NCI-H1930 (cell line): ENCODE measurements at regions not wholly inside any gene's neighbourhood (a gene's known extent, or its start where the extent isn't known, plus 50 kb on each side); places are given as distances from the start of the nearest gene placed in this dataset.

Experiments used
- DNase-seq, 2 experiments: peaks; one replicate each; lab custom pipeline; 2025; lab: John Stamatoyannopoulos, UW

DNA sequence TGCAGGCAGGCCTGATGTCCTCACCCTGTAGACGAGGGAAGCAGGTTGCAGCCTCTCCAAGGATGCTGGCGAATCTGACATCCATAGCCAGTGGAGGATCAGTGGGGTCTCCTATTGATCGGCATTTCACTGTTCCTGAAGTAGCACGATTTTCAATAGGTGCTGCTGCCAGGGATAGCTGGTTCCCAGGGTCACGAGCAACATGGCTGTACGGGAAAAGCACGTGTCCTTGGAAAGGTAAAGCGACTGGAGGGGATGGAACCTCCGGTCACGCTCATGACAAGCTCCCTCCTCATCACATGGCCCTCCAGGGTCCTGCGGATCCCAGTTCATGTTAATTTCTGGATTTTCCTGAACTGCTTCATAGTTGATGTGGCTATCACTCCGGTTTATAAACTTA, 373.7 kb upstream of the SMIM21 start:
- no peak for DNase-seq

DNA sequence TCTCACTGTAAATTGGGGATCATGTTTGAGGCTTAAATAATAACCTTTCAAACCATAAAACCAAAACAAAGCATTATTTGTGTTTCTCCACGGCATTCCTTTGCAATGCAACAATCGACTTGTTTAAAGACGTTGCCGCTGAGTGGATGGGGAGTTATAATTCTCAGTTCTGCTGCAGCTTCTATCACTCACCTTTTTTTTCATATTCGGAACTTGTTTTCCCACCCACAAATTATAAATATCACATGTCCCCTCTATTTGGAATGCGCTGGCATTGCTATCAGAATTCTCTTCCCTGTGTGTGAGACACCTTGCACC, 372.8 kb upstream of the SMIM21 start:
- DNase-seq = no peak

DNA sequence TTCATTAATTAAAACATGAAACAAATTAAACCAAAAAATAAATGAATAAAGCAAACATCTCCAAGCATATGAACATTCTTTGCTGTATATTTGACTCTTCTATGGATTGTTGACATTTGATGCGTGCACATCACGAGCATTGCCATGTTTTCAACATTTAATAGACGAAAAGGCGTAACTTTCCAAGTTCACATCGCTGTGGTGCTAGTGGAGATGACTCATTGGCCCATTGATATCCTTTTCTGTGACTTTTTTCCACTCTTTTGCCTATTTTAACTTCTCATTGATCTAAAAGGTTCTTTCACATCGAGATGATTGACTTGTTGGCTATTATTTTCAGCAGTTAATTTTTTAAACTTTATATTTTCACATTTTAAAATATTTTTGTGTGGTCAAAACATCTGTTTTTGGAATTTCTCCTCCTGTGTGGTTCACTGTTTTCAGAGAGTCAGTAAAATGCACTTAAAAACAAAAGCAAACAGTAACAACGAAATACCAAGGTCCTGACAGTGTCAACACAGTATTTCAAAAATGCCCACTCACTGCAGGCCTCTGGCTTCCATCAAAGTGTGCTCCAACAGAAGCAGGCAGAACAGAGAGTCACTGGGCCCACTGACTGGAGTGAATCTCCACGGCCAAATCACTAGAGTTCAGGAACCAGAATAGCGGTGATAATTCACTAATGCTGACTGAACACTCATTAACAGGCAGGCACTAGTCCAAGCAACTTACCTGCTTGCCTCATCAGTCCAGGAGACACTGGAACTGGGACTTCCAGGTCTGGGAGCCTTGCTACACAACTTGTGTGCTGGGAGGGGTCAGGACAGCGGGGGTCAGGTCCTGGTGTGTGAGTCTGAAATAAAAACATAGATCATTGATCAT, 372.2 kb upstream of the SMIM21 start:
- no peak for DNase-seq

DNA sequence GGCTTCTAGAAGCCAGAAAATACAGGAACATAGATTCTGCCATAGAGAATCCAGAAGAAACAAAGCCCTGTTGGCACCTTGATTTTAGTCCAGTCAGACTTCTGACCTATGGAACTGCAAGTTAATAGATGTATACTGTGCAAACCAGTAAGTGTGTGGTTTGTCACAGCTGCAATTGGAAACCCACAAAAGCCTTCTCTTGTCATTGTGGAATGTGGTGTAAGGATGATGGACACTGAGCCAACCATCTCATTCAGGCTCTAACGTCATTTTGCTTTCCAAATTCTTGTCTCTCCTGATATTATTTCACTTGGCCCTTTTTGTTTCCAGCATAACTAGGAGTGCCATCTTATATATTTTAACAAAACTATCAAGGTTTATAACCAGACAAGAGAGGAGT, 369.5 kb upstream of the SMIM21 start:
- no peak for DNase-seq

DNA sequence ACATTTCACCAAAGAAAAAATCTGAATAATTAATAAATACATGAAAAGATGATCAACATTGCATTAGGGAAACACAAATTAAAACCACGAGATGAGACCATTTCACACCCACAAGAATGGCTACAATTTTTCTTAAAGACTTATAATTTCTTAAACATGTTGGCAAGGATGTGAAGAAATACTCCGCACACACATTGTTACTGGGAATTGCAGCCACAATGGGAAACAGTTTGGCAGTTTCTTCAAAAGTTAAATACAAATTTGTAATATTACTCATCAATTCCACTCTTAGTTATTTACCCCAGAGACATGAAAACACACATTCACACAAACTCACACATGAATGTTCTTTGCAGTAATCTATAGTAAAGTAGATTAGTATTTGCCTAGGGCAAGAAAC, 363.3 kb upstream of the SMIM21 start:
- no peak for DNase-seq

DNA sequence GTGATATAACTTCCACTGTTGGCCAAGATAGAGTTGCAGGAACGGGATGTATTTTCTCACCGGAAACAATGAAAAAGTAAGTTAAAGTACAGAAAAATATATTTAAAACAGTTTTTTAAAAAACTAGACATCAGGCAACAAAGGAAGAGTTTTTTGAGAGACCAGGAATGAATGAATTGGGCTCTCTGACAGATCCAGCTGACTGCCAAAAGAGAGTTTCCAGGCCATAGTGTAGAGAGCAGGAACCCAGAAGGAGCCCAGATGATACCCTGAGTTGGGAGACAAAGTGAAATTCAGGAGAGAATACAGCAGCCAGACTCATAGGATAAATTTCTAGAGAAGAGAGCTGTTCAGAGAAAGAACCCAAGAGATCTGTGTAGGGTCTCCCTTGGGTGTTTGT, 362.6 kb upstream of the SMIM21 start:
- no peak for DNase-seq

DNA sequence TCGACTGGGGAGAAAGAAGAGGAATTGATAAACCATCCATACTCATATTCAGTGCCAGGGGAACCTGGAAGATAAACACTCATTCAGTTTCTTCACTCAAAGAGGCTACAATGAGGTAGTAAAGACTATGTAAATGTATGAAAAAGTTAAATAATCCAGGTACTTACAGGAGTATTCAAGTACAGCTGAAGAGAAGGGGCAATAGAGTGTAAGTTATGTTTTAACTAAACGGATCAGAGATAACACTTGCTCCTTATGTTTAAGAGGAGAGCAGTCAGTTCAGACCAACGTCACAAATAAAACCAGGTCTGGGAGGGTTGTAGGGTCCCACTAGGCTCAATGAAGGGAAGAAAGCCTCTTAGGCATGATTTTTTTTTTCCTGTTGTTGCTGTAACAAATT, 358.3 kb upstream of the SMIM21 start:
- DNase-seq = no peak

DNA sequence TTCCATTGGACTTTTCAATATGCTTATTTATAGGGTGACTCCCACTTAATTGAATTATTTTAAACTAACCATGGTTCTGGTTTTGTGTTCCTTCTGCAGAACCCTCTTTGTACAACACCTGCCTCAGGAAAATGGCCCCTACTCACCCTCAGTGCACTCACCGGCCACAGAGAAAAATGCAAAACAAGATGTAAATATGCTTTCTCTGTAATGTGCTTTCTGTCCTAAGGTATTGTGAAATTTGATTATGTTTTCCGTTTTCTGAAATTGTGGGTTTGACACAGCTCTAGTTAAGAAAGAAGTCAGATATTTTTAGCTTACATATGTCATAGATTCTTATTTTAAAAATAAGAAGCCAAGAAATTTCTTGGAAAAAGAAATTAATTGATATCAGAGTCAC, 357.7 kb upstream of the SMIM21 start:
- no peak for DNase-seq

DNA sequence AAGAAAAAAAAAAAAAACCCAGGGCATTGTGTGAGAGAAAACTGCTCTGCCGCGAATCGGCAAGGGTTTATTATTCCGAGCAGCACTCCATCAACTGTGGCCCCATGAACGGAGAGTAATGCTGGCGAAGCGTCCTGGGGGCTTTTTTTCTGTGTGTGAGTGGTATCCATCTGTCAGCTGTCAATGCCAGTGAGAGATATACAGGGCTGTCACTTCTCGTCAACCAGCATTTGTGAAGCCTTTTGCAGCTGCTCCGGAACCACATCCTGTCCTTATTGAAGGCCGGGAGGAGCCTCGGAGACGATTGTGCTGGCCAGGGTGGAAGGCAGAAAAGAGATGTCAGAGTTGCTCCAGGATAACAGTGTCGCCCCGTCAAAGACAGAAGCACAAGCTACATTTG, 356.9 kb upstream of the SMIM21 start:
- no peak for DNase-seq

DNA sequence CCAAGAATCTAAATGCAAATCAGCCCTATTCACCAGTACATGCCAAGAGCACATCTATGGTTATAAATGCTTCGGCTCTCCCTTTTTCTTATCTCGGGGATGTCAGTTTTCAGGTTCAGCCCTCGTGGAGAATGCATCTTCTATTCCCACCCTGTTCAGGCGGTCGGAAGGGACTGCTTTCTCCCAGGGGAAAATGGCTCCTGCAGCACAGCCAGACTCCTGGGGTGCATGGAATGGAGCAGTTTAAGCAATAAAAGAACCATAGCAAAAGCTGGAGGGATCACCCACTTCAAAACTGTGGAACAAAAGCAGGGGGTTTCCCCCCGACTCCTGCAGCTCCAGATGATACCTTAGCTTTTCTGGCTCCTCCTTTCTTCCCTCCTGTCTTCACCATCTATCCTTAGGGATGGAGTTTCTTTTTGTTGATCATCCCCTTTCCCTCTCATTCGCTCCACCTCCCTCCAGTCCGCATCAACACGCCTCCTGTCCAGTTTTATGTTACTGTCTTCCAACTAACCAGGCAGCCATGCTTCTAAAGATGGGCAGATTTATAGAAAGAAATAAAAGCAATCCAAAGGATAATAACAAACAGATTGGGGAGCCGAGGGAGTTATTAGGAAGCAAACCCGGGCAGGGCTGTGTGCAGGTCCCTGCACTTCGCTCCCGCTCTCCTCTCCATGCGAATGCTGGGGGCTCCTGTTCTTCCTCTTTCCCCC, 356.2 kb upstream of the SMIM21 start:
- DNase-seq = no peak

DNA sequence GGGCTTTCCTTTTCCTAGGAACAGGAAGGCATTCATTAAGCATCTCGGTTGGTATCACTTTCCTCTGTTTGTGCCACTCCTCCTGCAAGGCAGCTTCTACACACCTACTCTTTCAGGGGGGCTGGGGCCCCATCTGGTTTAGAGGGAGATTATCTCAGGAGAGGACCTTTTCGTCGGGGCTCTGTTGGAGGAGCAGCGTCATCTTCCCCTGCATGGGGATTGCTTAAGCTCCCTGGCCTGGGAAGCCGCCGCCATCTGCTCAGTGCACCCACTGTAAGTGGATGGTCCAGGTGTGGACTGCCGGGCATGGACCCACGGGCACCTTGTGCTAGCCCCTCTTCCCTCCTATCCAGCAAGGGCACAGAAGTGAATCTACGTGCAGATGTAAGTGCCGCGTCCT, 355.3 kb upstream of the SMIM21 start:
- DNase-seq = no peak

DNA sequence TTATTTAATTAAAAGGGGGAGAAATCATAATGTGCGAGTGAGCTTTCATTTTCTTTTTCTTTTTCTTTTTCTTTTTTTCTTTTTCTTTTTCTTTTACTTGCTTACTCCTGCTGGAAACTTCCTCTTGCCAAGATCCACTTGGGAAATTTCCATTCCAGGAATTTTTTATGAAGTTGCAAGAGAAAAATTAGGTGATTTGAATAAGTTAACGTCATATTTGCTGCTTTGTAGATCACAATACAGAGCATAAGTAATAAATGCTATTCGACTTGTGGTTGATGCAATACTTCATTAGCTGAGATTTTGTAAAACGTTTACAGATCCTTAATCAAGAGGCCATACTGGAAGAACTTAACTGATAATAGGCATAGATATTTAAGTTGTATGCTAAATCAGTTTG, 354.7 kb upstream of the SMIM21 start:
- no peak for DNase-seq

DNA sequence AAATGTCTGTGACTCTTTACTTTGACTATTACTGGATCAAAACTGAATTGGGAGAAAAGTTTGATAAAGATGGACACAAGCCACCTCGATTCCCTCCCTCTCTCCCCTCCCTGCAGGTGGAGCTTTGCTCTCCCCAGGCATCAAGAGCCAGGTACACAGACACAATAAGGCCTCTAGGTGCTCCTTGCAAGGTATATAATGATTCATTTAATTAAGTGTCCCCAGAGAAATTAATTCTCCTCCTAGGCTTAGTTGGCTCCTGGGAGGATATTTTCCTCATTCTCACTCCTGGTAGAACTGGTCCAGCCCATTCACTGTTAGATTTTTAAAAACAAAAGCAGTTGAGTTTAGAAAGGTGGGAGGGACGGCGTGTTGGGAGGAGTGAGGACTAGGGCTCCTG, 352.4 kb upstream of the SMIM21 start:
- DNase-seq = no peak

DNA sequence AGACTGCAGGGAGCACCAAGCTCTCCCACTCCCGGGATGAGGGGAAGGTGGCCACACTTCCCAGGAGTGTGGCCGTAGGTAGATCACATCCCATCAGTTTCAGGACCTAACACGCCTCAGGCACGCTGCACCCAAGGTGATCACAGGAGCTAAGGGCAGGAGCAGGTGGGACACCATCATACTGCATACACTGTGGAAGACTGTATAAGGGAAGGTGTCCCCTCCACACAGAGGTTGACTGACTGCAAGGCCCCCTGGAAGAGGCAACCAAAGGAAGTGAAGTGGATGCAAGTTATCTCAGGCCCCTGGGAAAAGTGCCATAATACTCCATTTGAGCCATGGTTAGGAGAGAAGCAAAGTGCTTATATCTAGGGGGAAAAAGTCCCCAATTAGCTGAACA, 351.9 kb upstream of the SMIM21 start:
- DNase-seq = no peak

DNA sequence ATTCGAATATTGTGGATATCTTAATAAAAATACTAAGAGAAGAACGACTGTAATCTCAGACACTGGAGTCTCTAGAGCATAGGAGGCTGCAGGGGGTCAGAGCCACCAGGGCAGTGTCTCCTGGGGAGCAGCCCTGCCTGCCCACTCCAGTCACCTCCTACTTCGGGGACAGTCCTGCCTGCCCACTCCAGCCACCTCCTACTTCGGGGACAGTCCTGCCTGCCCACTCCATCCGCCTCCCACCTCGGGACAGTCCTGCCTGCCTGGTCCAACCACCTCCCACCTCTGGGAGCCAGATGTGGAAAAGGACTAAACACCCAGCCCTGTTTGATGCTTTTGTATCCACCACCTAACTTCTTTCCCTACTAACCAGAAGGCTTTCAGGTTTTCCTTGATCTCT, 350.1 kb upstream of the SMIM21 start:
- DNase-seq = no peak

DNA sequence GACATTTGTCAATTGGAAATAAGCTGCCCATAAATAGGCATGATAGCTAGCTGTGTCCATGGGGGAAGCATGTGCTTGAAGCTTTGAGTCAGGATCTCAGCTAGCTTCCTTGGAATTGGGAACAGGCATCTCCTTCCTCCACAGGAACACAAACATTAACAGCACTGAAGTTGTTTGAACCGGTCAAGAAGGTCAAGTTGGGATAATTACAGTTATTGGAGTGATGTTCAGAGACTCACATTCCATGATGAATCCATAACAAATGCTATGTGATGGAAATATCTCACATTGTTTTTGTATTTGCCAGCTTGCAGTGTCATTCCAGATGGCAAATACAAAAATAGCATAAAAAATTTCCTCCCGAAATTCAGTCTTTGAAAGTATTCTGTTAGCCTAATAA, 347.6 kb upstream of the SMIM21 start:
- DNase-seq = no peak

DNA sequence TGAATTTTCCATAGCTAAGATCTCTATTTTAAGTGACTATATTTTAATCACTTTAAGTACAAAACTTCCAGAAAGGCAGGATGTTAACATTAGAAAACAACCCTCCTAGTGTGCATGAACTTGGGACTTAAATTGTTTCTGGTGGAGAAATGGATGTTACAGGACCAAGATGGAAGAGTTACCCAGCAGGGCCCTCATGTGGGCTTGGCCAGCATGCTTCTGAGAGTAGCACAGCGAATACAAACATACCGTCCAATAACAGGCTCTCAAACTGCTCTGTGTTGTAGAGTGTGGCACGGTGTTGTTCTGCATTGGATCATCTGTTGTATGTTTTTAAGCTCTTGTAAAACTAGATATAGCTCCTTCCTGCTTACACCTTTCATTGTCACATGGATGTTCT, 346.1 kb upstream of the SMIM21 start:
- DNase-seq = peak in 1 of 2 experiments; percentile 10

DNA sequence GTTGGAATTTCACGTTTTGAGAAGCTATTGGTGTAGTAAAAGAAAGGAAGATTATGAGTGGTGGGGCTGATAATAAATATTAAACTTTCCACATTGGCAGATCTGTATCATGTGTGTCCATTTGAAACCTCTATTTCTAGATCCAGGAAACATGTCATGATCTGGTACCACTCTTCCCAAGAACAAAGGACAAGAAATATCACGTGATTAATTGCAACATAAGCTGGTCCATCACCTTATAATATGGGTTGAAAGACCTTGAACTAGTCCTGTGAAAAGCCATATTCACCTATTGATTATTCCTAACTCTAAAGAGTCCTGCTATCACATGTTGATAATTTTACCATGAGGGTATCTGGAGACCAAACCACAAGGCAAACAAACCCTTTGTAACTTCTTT, 335.3 kb upstream of the SMIM21 start:
- DNase-seq = no peak

DNA sequence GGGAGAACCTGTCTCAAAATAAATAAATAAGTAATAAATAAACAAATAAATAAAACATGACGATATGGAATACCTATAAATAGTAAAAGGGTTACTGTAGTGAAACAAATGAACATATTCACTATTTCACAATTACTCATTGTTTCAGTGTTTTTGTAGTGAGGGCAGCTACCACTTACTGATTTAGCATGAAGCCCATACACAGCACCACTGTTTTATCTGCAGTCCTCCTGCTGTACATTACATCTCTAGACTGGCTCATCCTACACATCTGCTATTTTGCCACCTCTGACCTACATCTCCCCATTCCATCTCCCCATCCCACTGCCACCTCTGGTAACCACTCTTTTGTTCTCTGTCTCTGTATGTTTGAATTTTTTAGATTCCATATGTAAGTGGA, 332.7 kb upstream of the SMIM21 start:
- DNase-seq = no peak

DNA sequence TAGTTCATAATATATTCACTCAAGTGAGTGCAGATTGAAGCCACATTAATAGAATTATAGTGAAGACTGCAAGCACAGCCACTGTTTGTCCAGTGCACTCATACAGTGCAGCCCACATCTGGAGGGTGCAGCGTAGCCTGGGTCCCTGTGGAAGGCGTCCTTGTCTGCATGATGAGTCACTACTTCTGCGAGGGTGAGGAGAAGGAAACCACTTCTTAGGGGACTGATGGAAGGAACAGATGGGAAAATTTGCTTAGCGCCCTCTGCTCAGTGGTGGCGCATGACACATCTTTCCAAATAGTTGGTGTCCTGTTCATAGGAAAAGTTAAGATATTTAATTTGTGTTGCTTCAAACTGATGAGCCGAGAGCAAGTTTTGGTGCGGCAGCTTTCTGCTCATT, 330.4 kb upstream of the SMIM21 start:
- DNase-seq = no peak

DNA sequence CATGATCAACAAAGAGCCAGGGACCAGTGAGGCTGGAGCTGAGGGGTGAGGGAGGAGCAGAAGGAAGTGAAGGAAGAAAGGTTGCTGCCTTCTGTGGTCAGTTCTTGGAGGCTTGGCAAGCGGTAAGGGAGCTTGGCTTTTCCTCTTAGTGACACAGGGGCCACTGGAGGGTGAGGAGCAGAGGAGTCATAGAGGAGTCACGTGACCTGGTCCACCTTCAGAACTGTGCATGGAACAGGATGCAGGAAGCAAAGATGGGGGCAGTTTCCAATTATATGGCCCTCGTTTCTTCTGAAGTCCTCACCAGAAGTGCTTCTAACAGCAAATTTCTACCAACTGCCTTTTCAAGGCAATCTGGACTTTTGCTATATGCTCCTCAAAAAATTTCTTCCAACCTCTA, 326.9 kb upstream of the SMIM21 start:
- DNase-seq = no peak

DNA sequence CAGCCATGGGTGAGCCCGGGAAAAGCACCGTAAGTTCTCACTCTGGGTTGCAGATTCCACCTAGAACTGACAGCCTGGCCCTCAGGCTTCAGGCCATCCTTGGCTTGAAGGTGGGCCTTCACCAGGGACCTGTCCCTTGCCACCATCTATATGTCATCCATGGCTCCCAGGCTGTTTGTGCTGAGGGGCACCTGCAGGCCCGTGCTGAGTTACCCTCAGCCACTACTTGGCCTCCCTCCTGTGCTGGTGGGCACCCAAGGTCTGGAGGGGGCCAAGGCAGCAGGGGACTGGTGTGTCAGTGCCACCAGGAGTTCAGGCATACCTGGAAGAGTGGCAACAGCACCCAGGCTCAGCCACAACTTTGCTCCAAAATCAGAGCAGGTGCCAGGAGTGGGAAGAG, 326.2 kb upstream of the SMIM21 start:
- no peak for DNase-seq

DNA sequence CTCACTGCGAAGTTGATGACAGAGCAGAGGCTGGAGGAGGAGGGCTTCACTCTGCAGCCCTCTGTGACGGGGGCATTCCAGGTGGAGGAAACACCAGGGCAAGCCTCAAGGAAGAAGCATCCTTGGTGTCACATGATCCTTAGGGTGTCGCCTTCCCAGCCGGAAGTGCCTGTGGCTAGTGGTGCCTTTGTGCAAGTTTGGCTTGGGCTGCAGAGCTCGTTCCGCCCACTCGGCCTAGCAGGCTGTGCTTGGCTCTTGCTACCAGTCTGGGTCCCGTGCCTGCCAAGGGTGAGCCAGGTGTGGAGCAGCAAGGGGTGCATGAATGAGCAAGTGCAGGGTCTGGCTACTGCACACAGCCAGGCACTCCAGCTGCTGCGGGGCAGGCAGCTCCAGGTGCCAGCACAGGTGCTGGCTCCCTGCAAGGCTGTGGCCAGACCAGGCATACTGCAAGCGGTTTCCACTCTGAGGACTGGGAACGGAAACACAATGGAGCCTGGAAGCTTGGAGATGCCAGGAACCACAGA, 325.3 kb upstream of the SMIM21 start:
- no peak for DNase-seq

DNA sequence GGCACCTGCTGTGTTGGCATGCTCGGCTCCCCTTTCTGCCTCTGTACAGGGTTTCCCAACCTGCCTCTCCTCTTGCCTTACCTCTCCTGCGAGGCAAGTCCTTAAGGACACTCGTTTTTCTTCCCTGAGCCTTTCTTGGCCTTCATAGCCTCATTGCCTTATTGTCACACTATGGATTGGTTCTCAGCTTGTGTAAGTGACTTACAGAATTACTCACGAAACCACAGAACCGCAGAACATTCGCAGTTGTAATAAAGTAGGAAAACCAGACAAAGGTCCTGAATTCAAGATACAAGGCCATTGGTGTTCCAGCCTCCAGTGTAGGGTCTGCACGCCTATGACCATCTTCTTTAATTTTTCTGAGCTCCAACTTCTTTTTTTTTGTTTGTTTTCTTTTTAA, 317.6 kb upstream of the SMIM21 start:
- no peak for DNase-seq
